NCI-H128 (cell line): ENCODE measurements at regions not wholly inside any gene's neighbourhood (a gene's known extent, or its start where the extent isn't known, plus 50 kb on each side); places are given as distances from the start of the nearest gene placed in this dataset.

Experiments used
- DNase-seq: peaks from one replicate; lab custom pipeline; 2025; ENCODE audit not compliant: unreplicated experiment; lab: John Stamatoyannopoulos, UW

DNA sequence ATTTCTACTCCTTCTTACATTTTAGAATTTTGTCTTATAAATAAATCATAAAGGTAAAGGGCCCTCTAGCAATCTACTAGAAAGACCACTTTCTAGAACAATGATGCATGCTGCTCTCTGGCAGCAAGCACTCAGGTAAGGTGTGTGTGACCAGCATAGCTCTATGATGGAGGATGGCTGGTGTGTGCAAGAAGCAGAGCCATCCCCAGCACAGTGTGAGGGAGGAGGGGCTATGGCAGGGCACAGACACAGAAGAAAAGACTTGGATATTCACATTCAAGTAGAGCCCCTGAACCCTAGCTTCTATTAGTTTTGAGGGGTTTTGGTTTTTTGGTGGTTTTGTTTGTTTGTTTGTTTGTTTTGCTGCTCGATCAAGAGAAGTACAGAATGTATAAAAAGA, 277.1 kb upstream of the CCDC54 start:
- DNase-seq = no peak

DNA sequence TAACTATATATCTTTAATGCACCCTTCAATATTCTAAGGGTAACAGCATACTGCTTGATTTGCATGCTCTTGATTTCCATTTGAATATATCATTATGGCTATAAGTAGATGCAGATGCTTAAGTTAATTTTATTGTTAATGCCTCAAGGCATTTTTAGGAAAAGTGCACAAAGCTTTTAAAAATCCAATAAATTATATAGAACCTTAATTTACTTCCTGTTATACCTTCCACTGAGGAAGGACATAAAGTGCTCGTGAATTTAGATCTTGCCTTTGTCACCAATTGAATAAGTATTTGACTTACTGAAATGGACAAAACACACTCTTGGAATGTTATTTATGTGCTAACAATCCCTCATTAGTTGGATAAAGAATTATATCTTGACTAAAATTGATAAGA, 276.7 kb upstream of the CCDC54 start:
- no peak for DNase-seq

DNA sequence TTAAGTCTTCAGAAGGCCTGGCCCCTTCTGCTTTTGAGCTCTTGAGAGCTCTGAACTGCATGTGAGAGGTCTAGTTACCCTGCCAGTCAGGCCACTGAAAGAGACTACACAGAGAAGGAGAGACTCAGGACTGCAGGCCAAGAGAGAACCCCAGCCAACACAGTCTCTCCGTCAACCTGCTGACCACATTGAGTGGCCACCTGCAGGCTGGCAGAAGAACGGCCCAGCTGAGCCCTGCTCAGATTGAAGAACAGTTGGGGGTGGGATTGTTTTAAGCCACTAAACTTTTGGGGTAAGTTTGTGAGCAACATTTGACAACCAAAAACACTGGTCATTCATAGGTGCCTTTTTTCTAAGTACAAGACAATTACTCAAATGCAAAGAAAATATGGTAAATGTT, 273.5 kb upstream of the CCDC54 start:
- DNase-seq = no peak

DNA sequence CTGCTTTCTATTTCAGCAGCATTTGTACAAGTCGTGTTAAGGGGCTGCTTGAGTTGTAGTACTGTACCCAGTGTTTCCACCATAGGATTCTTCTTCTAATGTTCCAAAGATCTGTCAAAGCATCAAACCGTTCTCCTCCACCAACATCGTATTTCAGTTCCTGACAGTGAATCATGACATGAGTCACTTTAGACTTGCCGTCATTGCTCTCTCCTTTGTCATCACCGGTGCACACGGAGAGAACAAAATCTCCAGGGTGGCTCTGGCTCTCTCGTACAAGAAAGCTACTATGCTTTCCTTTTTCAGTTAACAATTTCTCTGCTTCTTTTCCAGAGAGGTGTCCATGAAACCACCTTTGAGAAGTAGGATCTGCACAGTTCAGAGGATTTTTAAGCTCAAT, 270.9 kb upstream of the CCDC54 start:
- no peak for DNase-seq

DNA sequence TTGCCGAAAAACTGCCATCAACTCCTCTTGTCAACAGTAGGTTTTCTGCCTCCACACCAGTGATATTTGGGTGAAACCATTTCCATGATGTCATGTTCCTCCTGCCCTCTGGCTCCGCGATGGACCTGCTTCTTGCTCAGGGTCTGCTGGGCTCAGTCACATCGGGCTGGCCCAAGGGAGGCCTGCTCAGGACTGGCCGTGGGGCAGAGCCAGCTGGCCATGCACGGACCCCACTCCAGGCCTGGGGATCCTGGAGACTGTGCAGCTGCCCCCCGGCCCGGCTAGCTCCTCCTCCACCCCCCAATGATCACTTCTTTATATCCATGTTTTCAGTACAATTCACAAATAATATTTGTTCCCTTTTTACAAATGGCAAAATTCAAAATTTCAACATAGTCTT, 270.3 kb upstream of the CCDC54 start:
- no peak for DNase-seq

DNA sequence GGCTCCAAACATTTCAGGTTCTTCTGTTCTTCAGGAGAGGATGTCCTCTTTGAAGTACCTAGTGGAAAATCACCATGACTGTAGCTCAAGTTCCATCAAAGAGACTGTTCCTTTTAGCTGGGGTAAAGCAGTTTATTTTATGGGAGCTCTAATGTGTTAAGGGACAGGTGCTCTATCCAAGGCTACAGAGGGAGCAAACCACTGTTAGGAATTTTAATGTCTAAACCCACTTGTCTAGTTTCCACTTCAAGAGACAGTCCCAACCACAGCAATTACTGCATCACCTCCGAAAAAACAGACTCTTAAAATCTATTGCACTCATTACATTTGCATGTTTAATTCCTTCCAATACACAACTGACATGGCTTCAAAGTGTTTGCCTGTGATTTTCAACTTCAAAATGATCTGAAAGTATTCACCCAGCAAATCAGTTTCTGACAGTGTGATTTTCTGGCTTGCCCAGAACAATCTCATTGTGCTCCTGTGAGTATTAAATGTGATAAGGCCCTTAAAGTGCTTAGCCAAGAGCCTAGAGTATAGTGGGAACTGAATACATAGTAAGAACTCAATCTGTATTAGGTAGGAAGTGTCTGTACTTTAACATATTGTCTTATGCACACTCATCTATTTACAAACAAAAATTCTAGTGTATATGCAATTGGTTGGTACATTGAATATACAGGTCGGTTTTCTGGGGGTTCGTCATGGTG, 266.5 kb upstream of the CCDC54 start:
- DNase-seq = no peak

DNA sequence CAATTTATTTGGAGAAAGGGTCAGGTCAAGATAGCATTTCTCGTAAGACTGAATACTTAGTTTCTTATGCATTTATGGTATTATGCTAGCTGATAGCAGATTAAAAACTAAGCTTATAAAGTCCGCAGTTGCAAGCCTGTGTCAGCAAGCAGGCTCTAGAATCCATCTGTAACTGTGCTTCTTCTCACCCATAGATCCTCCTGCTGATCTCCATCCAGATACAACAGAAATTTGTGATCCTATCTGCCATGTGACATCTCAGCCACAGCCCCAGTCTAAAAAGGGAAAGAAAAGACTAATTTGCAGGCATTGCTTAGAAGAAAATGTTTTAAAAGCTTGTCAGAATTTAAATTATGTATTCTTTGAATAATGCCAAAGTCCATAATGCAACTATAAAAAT, 265.4 kb upstream of the CCDC54 start:
- no peak for DNase-seq

DNA sequence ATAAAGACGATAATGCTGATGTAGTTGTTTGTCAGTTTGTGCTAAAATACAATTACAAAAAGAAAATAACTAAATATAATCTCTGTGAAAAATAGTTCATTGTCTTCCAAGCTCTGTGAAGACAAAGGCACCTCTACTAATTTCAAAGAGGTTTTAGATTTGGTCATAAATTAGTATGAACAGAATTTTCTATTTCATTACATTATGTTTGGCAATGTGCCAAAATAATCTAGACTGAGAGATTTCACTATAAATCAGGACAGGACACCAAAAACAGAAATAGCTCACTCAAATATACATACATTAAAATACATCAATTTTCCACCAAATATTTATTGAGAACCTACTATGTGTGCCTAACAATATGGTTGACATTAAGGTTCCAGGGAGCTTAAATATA, 264.9 kb upstream of the CCDC54 start:
- DNase-seq = no peak

DNA sequence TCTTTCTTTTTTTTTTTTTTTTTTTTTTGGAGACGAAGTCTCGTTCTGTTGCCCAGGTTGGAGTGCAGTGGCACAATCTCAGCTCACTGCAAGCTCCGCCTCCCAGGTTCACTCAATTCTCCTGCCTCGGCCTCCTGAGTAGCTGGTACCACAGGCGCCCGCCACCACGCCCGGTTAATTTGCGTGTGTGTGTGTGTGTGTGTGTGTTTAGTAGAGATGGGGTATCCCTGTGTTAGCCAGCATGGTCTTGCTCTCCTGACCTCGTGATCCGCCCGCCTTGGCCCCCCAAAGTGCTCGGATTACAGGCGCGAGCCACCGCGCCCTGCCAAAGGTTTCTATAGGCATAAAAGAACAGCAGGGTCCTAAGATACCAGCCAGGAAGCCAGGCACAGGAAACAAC, 261.0 kb upstream of the CCDC54 start:
- no peak for DNase-seq

DNA sequence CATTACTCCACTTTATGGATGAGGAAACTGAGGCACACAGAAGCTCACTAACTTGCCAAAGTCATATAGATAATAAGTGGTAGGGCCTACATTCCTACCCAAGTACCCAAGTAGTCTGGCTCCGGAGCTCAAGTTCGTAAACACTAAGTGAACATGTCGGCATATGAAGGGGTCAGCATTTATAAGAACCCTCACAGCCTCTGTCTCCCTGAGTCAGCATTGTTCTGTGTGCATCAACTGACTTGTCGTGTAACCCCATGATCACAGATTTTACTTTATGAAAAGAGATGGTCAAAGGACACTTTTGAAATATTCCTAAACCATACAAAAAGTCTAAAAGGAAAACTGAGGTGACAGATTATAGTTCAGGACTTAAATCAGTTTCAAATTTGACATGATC, 260.1 kb upstream of the CCDC54 start:
- no peak for DNase-seq

DNA sequence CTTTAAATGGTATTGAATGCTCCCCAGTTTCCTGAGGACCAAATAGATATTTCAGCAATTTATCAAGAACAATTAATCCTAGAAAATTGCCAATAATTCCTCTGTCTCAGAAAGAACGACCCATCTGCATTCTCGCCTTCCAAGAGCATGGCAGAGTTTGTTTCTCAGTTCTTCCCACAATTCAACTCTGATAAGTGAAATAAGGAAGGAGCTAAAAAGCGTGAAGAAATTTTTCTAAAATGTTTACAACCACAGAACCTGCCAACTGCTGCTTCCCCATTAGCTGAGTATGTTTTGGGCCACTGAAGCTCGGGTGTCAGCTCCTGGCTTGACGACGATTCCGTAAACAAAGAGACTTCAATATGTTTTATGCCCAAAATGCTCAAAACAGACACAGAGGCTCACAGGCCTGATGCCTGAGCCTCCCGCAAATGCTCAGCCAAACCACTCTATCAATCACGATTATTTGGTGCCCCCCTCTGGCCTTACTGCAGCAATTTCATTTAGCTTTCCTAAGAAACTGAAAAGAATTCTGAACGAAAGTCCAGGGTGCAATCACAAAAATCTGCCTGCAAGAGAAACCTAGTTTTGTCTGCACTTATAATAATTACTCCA, 259.2 kb upstream of the CCDC54 start:
- DNase-seq = peak; percentile 12

DNA sequence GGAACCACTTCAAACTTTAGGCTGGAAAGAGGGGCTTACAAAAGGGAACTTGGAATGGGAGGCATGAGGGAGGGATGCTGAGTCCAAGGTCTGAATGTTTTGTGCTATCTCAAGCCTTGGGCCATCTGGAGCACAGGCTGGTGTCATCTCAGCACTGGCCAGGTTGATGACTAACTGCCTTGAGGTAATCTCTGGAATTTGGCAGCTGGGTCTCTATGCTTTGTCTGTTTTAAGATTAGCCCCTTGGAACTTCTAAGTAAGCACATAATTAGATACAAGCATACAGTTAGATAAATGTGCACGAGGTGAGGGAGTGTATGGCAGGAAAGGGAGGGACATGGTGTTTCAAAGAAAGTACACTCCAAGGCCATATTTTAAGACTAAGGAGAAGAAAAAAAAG, 252.4 kb upstream of the CCDC54 start:
- no peak for DNase-seq

DNA sequence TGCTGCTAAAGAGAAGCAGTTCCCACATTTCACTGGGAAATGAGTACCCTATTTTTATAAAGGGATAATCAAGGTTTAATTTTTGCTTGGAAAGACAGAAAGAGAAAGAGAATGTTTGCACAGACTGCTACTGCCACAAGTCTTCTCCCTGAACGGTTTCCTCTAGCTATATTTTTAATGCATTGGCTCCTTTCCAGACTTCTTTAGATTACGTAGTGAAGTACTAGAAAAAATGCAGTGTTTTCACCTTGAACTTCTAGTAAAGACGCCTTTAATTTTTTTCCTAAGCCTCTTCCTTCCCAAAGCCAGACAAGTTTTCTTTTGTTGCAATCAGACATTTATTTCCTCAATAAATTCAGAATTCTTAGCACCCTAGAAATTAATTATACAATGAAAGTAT, 248.3 kb upstream of the CCDC54 start:
- DNase-seq = no peak

DNA sequence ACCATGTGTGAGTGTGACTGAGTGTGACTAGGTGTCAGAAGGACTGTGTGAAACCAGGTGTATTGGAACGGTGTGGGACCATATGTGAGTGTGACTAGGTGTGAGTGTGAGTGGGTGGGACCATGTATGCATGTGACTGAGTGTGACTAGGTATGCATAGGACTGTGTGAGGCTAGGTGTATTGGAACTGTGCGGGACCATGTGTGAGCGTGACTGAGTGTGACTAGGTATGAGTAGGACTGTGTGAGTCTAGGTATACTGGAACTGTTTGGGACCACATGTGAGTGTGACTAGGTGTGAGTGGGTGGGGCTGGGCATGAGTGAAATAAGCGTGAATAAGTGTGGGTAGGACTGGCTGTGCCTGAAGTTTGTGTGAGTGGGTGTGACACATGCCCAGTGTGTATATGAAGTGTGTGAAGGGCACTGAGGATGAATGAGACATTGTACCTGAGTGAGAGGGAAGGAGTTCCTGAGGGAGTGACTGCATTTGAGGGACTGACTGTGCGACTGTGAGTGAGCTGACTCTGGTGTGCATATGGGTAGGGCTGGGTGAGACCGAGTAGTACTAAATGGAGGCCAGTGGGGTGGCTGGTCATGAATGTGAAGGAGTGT, 247.0 kb upstream of the CCDC54 start:
- no peak for DNase-seq

DNA sequence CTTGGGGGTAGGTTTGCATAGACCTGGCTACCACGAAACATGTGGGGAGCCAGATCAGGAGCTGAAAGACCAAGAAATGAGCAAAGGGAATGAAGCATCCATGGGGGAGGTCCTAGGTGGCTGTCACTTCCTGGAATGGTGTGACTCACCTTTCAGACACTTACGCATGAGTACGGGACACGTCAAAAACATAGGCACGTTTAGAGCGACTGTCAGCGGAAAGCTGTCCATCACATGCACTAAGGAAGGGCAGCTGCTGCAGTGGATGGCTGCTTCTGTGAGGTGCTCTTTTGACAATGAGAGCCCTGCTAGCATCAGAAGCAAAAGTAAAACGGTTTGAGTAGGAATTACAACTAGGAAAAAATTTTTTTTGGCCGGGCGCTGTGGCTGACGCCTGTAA, 244.6 kb upstream of the CCDC54 start:
- DNase-seq = no peak

DNA sequence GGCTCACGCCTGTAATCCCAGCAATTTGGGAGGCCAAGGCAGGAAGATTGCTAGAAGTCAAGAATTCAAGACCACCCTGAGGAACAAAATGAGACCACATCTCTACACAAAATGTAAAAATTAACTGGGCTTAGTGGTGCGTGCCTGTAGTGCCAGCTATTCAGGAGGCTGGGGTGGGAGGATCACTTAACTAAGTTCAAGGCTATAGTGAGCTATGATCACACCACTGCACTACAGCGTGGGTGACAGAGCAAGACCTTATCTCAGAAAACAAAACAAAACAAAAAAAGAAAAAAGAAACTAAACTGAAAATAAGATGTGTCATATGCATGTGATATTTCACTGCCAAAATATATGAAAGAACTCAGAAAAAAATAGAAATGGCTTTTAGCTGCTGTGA, 243.3 kb upstream of the CCDC54 start:
- DNase-seq = no peak

DNA sequence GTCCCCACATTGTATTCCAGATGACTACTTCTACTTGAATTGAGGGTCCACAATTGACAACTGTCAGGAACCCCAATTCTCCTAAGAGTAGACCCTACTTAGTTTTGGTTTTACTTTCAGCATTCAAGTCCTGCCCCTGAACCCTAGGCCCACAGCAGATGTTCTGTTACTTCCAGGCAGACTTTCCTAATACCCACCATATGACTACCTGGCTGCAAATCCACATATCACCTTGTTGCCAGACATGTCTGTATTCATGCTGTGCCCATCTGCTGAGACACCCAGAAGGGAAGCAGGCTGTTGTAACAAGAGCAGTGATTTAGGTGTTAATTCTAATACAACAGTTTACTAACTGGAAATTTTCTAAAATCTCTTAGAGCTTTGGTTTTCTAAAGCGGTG, 235.1 kb upstream of the CCDC54 start:
- no peak for DNase-seq

DNA sequence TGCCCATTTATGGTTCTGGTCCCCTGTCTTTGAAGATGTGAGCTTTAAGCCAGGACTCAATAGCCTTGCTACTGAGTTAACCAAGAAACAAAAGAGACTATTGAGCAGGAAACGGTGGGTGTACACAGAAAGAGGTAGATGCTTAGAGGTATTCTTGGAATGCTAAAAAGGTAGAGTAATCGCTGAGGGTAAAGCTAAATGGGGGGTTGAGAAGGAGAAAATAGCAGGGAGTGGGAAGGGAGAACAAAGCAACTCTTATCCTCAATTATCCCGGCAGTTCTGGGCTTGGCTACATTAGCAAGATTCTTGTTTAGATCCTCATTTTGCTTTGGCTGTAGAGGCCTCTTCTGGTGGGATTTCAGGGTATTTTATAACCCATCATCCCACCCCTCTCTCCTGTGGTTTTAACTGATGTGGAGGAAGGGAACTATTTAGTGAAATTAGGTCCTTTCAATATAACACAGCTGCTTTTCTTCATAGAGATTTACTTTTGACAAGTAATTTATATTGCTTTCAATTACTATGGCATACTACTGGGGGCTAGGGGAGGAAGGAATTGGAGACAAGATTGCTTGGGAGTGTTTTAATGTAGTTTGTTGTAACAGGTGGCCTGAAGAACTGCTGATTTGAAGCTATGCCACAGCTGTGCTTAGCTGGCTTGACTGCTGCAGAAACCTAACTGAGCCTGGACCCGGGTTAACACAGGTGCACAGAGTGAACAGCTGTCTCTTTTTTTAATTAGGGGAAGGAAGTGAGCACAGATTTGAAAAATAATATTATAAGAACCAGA, 234.3 kb upstream of the CCDC54 start:
- no peak for DNase-seq

DNA sequence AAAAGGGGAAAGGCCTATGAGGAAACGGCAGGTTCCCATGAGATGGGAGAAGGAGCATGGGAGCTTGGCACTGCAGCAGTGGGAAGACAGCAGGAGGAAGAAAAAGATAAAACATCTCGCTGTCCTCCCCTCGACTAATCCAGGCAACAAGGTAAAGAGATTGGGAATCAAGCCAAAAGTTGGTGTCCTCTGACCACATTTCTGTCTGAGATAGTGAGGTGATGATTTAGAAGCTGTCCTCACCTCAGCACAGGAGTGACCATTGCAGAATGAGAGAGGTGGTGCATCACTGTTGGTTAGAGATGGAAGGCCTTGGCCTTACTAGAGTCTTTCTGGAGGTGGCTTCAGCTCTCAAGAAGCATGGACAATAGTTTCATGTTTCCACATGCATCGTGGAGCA, 226.6 kb upstream of the CCDC54 start:
- DNase-seq = no peak

DNA sequence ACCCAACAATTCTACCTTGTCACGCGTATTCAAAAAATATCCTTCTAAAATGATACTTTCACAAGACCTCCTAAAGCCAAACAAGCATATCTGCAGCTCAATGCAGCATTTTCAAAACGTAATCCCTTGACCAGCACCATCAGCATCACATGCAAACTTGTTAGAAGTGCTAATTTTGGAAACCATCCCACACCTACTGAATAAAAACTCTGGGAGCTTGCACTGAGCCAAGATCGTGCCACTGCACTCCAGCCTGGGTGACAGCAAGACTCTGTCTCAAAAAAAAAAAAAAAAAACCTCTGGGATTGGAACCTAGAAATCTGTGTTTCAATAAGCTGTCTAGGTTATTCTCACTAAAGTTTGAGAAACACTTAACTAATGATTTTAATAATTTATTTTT, 223.3 kb upstream of the CCDC54 start:
- DNase-seq = no peak

DNA sequence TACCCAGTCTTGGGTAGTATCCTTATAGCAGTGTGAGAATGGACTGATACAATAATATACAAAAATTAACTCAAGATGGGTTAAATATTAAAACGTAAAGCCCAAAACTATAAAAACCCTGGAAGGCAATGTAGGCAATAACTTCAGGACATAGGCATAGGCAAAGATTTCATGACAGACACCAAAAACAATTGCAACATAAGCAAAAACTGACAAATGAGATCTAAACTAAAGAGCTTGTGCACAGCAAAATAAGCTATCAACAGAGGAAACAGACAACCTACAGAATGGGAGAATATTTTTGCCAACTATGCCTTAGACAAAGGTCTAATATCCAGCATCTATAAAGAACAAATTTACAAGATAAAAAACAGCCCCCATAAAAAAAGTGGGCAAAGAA, 204.8 kb upstream of the CCDC54 start:
- no peak for DNase-seq

DNA sequence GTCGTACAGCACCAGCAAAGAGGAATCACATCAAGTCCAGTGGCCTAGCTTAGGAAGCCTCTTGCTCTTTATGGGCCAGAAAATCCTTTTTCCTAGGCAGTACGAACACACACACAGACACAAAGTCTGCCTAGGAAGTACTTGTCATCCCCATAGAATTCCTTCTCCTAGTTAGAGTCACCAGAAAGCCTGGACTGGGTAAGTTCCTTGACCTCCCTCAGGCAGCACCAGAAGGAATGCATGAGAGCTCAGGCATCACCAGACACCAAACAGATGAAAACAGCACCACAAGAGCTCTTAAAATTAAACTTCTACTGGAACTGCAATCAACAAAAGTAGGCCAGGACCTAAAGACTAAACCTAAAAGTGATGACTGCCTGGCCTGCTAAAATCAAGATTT, 192.9 kb upstream of the CCDC54 start:
- no peak for DNase-seq
